ENCODE measurements at regions not wholly inside any gene's neighbourhood (a gene's known extent, or its start where the extent isn't known, plus 50 kb on each side); places are given as distances from the start of the nearest gene placed in this dataset.

DNA sequence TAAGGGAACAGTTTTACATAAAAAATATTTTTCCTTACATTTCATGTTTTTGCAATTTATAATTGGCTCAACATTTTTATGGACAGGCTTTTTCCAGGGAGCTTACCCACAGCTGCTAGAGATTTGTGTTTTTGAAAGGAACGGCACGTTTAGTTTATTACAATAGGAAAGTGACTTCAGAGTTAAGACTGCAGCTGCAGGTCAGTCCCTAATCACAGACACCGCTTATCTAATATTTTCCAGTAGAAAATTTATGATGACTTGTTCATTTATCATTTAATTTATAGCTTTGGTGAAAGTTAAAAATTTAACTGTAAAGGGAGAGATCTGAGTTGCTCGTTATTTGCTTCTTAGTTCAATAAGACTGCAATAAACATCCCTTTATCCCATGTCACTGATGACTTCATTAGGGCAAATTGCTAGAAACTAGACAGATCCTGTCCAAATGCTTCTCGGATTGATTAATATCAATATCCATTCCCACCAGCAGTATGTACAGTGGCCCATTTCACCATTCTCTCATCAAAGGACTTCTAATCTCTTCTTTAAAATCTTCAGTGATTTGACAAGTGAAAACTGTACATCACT, 97.0 kb upstream of the ODAD2 start:
- Histone ChIP-seq H3K36me3 (no peaks in the 10 kb centered on the region), H3K27ac (no peak overlapping the region), H2AFZ (replicated peaks) (no peak overlapping the region), H3F3A (ENCODE audit: low read depth) (no peaks in the 10 kb centered on the region), H3K9me3 (ENCODE audit: low read depth) (no peaks in the 10 kb centered on the region), H3K9ac (no peak overlapping the region), H3K79me2 (ENCODE audit: low read depth) (no peaks in the 10 kb centered on the region), H3K27me3 (no peaks in the 10 kb centered on the region), H4K20me1 (ENCODE audit: low read depth) (no peaks in the 10 kb centered on the region), H3K4me1 (no peaks in the 10 kb centered on the region), H3K4me3 (no peak overlapping the region), H3K4me2 (no peak overlapping the region)
- no peaks in the 10 kb centered on the region for H3K9me3 Mint-ChIP-seq
- no peak for TF ChIP-seq EZH2phosphoT487 (IDR thresholded peaks at IDR 0.05)
- TF ChIP-seq EZH2 (IDR thresholded peaks at IDR 0.05) = no peak
- no peak overlapping the region for H3K4me3 Mint-ChIP-seq
- H3K27me3 Mint-ChIP-seq (ENCODE audit: insufficient read depth, low read depth) = peaks cover 4% of the 10 kb centered on the region
- H3K4me1 Mint-ChIP-seq = peaks cover 2% of the 10 kb centered on the region
- DNase-seq (ENCODE audit: low spot score) = no peak
- H3K36me3 Mint-ChIP-seq = no peaks in the 10 kb centered on the region
- H3K27ac Mint-ChIP-seq = no peak overlapping the region

DNA sequence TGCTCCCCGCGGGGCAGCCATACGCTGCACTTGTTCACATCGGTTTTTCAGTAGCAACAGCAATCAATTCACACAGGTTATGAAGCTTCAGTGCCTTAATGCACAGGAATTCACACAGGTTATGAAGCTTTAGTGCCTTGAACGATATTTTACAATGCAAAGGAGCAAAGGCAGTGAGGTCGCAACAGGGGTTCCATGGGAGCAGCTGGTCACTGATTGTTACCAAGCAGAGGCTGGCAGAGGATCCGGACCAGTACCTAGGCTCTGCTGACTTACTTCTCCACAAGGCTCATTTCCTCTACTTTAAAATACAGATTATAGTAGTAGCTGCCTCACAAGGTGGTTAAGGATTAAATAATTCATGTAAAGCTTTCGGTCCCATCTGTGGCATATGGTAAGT, 95.2 kb upstream of the ODAD2 start:
- Histone ChIP-seq H3K36me3 (no peaks in the 10 kb centered on the region), H2AFZ (replicated peaks) (no peak overlapping the region), H3K4me3 (no peak overlapping the region), H3K79me2 (ENCODE audit: low read depth) (no peaks in the 10 kb centered on the region), H3K4me2 (no peak overlapping the region), H4K20me1 (ENCODE audit: low read depth) (no peaks in the 10 kb centered on the region), H3F3A (ENCODE audit: low read depth) (no peaks in the 10 kb centered on the region), H3K9ac (no peak overlapping the region), H3K9me3 (ENCODE audit: low read depth) (no peaks in the 10 kb centered on the region), H3K27me3 (no peaks in the 10 kb centered on the region), H3K4me1 (no peaks in the 10 kb centered on the region), H3K27ac (no peak overlapping the region)
- peak overlapping the region; percentile 21 for H3K27ac Mint-ChIP-seq
- no peak for DNase-seq (ENCODE audit: low spot score)
- peaks cover 2% of the 10 kb centered on the region for H3K4me1 Mint-ChIP-seq
- no peak for TF ChIP-seq EZH2phosphoT487 (IDR thresholded peaks at IDR 0.05)
- TF ChIP-seq EZH2 (IDR thresholded peaks at IDR 0.05) = no peak
- TF ChIP-seq CTCF (IDR thresholded peaks at IDR 0.05) = no peak
- no peaks in the 10 kb centered on the region for H3K9me3 Mint-ChIP-seq
- H3K36me3 Mint-ChIP-seq = peaks cover 2% of the 10 kb centered on the region
- peaks cover 4% of the 10 kb centered on the region for H3K27me3 Mint-ChIP-seq (ENCODE audit: insufficient read depth, low read depth)
- no peak overlapping the region for H3K4me3 Mint-ChIP-seq

DNA sequence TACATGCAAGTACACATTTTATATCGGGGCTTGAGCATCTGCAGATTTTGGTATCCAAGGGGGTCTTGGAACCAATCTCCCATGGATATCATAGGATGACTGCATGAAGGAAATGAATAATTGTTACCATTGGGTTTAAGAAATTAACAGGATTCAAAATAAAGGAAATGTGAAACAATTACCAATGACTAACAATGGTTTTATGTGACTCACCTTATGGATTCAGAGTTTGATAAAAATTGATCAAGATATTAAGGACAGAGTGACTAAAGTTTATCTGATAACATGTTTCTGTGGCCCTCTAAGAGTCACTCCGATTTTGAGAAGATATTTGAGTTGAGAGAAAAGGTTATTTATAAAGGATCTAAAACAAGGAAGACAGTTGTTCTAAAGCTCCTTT, 93.0 kb upstream of the ODAD2 start:
- peaks cover 4% of the 10 kb centered on the region for H3K27me3 Mint-ChIP-seq (ENCODE audit: insufficient read depth, low read depth)
- no peak overlapping the region for H3K27ac Mint-ChIP-seq
- Histone ChIP-seq H4K20me1 (ENCODE audit: low read depth) (no peaks in the 10 kb centered on the region), H3K27ac (no peak overlapping the region), H3K36me3 (no peaks in the 10 kb centered on the region), H2AFZ (replicated peaks) (no peak overlapping the region), H3K79me2 (ENCODE audit: low read depth) (no peaks in the 10 kb centered on the region), H3K4me1 (no peaks in the 10 kb centered on the region), H3K4me2 (no peak overlapping the region), H3F3A (ENCODE audit: low read depth) (no peaks in the 10 kb centered on the region), H3K9ac (no peak overlapping the region), H3K9me3 (ENCODE audit: low read depth) (no peaks in the 10 kb centered on the region), H3K4me3 (no peak overlapping the region), H3K27me3 (no peaks in the 10 kb centered on the region)
- TF ChIP-seq EZH2phosphoT487 (IDR thresholded peaks at IDR 0.05) = no peak
- no peak for TF ChIP-seq CTCF (IDR thresholded peaks at IDR 0.05)
- no peak for DNase-seq (ENCODE audit: low spot score)
- peaks cover 5% of the 10 kb centered on the region for H3K4me1 Mint-ChIP-seq
- H3K9me3 Mint-ChIP-seq = no peaks in the 10 kb centered on the region
- H3K36me3 Mint-ChIP-seq = peaks cover 5% of the 10 kb centered on the region
- no peak overlapping the region for H3K4me3 Mint-ChIP-seq

GRCh38 chr10:28090506-28090905, 91.6 kb upstream of the ODAD2 start:
- H3K4me3 ChIP-seq = no peak overlapping the region
- no peaks in the 10 kb centered on the region for H3F3A ChIP-seq (ENCODE audit: low read depth)
- no peak overlapping the region for H3K9ac ChIP-seq
- Mint-ChIP-seq H3K4me1 (peaks cover 5% of the 10 kb centered on the region), H3K36me3 (peaks cover 5% of the 10 kb centered on the region), H3K4me3 (no peak overlapping the region), H3K27ac (no peak overlapping the region), H3K9me3 (no peaks in the 10 kb centered on the region), H3K27me3 (ENCODE audit: insufficient read depth, low read depth) (peaks cover 4% of the 10 kb centered on the region)
- no peaks in the 10 kb centered on the region for H3K27me3 ChIP-seq
- no peaks in the 10 kb centered on the region for H3K4me1 ChIP-seq
- H2AFZ ChIP-seq (replicated peaks) = no peak overlapping the region
- H3K79me2 ChIP-seq (ENCODE audit: low read depth) = no peaks in the 10 kb centered on the region
- no peak overlapping the region for H3K4me2 ChIP-seq
- H3K27ac ChIP-seq = no peak overlapping the region
- H3K9me3 ChIP-seq (ENCODE audit: low read depth) = no peaks in the 10 kb centered on the region
- TF ChIP-seq CTCF (IDR thresholded peaks at IDR 0.05) = no peak
- no peaks in the 10 kb centered on the region for H3K36me3 ChIP-seq
- H4K20me1 ChIP-seq (ENCODE audit: low read depth) = no peaks in the 10 kb centered on the region
- DNase-seq (ENCODE audit: low spot score) = no peak
